Stimulated activated CD4-positive, alpha-beta T cell treated with anti-CD3 and anti-CD28 coated beads, Interleukin-12 subunit alpha, Interleukin-12 subunit beta, amount 100 ng/mL, for 48 hours (primary cell): ENCODE measurements at regions not wholly inside any gene's neighbourhood (a gene's known extent, or its start where the extent isn't known, plus 50 kb on each side); places are given as distances from the start of the nearest gene placed in this dataset.

Experiments used
- DNase-seq, 3 donors: peaks; one replicate each; pipeline ENCODE4 v3.0.0-alpha.2; 2020; ENCODE audit warnings: low read depth in 2 of 3, low spot score in 1 of 3

- no peak for DNase-seq
These were observed 312.8 kb upstream of the JAG1 start for GRCh38 chr20:10986586-10986985.

DNA sequence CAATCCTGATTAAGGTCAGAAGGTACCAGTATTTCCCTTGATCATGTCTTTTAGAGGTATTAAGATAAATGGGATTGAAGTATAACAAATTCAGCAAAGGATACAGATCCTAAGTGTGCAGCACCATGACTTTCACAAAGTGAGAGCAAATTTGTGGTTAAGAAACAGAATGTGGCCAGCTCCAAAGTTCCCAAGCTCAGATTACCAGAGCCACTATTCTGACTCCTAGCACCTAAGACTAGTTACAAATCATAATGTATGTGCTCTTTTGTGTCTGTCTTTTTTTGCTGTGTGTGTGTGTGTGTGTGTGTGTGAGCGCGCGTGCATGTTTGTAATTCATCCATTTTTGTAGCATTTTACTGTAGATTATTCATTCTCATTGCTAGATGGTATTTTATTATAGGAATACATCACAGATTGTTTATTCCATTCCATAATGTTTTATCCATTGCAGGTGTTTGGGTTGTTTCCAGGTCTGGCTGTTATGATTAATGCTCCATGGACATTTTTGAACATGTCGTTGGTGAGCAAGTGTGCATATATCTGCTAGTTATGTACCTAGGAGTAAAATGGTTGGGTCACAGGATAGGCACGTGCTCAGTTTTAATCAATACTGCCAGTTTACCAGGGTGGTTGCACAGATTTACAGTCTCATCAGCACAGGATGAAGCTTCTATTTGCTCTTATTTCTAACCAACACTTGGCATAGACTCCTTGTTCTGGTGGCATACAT lies 314.0 kb upstream of the JAG1 start:
- DNase-seq = no peak

GRCh38 chr20:10990625-10991382 lies 317.0 kb upstream of the JAG1 start:
- DNase-seq = no peak

DNA sequence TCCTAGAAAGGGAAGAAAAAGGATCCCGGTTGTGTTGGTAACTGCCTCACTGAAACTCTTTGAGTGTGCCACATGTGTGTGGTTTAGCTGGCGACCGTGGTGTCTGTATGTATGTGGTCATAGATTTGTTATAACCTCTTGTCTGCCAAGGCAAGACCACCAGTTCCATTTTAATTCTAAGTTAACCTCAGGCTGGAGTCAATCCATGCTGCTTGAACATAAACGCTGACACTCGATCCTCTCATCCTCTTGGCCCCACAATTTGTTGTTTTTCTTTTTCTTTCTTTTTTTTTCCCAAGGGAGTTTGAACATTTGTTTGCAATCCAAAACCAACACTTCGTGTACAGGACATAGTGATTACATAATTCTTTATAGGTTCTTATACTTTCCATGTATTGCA lies 318.9 kb upstream of the JAG1 start:
- no peak for DNase-seq

- DNase-seq = no peak
These were observed 321.3 kb upstream of the JAG1 start for GRCh38 chr20:10994991-10995700.

GRCh38 chr20:10998476-10998875 lies 324.7 kb upstream of the JAG1 start:
- no peak for DNase-seq

GRCh38 chr20:11000416-11000815 lies 326.6 kb upstream of the JAG1 start:
- DNase-seq = no peak

DNA sequence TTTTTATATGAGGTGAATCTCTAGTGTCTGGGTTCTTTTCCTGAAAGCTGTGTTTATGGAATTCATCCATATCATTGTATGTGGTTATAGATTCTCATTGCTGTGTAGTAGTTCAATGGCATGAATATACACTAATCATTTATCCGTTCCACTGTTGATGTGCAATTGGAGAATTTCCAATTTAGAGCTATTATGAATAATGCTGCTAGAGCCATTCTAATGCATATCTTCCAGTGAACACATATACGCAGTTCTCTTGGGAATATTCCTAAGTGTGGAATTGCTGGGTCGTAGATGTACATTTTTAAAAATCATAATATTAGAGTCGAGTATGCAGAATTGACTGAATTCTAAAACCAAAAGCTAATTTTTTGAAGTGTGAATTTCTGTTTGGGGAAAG lies 327.5 kb upstream of the JAG1 start:
- DNase-seq = no peak

GRCh38 chr20:11001764-11002540 lies 328.2 kb upstream of the JAG1 start:
- DNase-seq = no peak

GRCh38 chr20:11003341-11003740 lies 329.5 kb upstream of the JAG1 start:
- DNase-seq = no peak

GRCh38 chr20:11008444-11009033 lies 334.7 kb upstream of the JAG1 start:
- DNase-seq = no peak

- DNase-seq = no peak
These were observed 337.9 kb upstream of the JAG1 start for GRCh38 chr20:11011653-11012052.

DNA sequence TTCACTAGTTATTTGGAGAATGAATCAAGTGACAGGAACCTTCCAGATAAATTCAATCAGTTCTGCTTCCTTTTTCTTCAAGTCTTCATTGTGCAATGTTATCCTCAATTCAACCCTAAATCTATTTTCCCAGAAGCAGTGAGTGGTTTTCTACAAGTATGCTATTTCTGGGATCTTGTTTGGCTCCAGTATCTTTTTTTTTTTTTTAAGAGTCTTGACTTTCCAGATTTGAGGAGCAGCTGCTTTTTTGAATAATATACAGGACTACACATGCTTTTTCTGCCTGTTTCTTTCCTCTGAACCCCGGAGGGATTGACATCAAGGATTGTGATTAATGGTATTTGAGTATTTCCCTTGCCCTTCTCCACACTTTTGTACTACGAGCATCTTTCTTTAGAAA lies 339.2 kb upstream of the JAG1 start:
- DNase-seq = no peak

- DNase-seq = no peak
These were observed 340.0 kb upstream of the JAG1 start for GRCh38 chr20:11013801-11014200.

- no peak for DNase-seq
These were observed 341.6 kb upstream of the JAG1 start for GRCh38 chr20:11015440-11015839.

GRCh38 chr20:11017446-11017845 lies 343.6 kb upstream of the JAG1 start:
- no peak for DNase-seq

DNA sequence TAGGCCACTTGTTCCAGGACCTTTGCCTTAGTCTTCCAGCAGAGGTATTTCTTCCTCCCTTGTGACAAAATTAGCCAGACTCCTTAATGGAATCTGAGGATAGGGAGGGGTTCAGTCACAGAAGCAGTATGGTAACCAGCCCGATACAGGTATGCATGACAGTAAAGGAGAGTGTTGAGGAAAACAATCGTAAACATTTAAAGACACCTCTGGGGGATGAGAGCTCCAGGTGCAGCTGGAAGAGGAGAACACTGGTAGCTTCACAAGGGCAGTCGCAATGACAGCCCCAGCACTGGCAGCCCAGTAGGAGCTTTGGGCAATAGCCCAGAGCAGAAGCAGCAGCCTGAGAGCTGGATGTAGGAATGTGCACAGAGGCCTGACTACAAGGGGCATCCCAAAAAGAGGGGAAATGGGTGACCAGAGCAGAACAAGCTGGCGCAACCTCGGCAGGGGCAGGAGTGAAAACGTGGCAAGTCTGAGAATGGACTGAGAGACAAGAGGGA lies 344.9 kb upstream of the JAG1 start:
- no peak for DNase-seq

GRCh38 chr20:11020712-11021111 lies 346.9 kb upstream of the JAG1 start:
- no peak for DNase-seq

- no peak for DNase-seq
These were observed 353.4 kb upstream of the JAG1 start for GRCh38 chr20:11027224-11027623.

DNA sequence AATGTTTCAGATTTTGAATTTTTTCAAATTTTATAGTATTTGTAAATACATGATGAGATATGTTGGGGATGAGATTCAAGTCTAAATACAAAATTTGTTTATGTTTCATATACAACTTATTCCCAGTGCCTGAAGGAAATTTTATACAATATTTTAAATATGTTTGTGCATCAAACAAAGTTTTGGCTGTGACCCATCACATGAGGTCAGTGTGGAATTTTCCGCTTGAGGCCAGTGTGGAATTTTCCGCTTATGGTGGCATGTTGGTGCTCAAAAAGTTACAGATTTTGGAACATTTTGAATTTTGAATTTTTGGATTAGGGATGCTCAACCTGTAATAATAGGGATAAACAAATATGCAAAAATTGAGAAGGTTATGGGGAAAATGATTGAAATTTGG lies 356.6 kb upstream of the JAG1 start:
- DNase-seq = no peak

- no peak for DNase-seq
These were observed 357.5 kb upstream of the JAG1 start for GRCh38 chr20:11031300-11031699.
